ENCODE measurements at regions not wholly inside any gene's neighbourhood (a gene's known extent, or its start where the extent isn't known, plus 50 kb on each side); places are given as distances from the start of the nearest gene placed in this dataset.

- no peak for TF ChIP-seq POLR2AphosphoS5 (IDR thresholded peaks at IDR 0.05; ENCODE audit: borderline replicate concordance, low read depth, low read length)
- TF ChIP-seq EZH2 (IDR thresholded peaks at IDR 0.05) = no peak
Measured at GRCh38 chr1:239829535-239829934, 262.1 kb upstream of the FMN2 start.

Measured in SK-N-MC (cell line).